ENCODE measurements at regions not wholly inside any gene's neighbourhood (a gene's known extent, or its start where the extent isn't known, plus 50 kb on each side); places are given as distances from the start of the nearest gene placed in this dataset.

- no peak overlapping the region for H3K4me3 ChIP-seq (replicated peaks; ENCODE audit: low read depth, low read length)
- TF ChIP-seq CTCF (IDR thresholded peaks at IDR 0.05; ENCODE audit: low read depth, low read length, missing control alignments) = no peak
- no peak for DNase-seq (ENCODE audit: extremely low read depth, low read depth)
Observed at GRCh38 chr4:180557348-180557747, 1685.9 kb upstream of the TENM3 start.

GRCh38 chr4:180557950-180558349, 1685.3 kb upstream of the TENM3 start:
- H3K4me3 ChIP-seq (replicated peaks; ENCODE audit: low read depth, low read length) = no peak overlapping the region
- no peak for DNase-seq (ENCODE audit: extremely low read depth, low read depth)
- no peak for TF ChIP-seq CTCF (IDR thresholded peaks at IDR 0.05; ENCODE audit: low read depth, low read length, missing control alignments)

GRCh38 chr4:180558427-180558826, 1684.8 kb upstream of the TENM3 start:
- no peak for TF ChIP-seq CTCF (IDR thresholded peaks at IDR 0.05; ENCODE audit: low read depth, low read length, missing control alignments)
- no peak overlapping the region for H3K4me3 ChIP-seq (replicated peaks; ENCODE audit: low read depth, low read length)
- no peak for DNase-seq (ENCODE audit: extremely low read depth, low read depth)

- H3K4me3 ChIP-seq (replicated peaks; ENCODE audit: low read depth, low read length) = no peak overlapping the region
- no peak for TF ChIP-seq CTCF (IDR thresholded peaks at IDR 0.05; ENCODE audit: low read depth, low read length, missing control alignments)
- DNase-seq (ENCODE audit: extremely low read depth, low read depth) = no peak
Observed at GRCh38 chr4:180560896-180561295, 1682.3 kb upstream of the TENM3 start.

GRCh38 chr4:180564026-180564425, 1679.2 kb upstream of the TENM3 start:
- TF ChIP-seq CTCF (IDR thresholded peaks at IDR 0.05; ENCODE audit: low read depth, low read length, missing control alignments) = no peak
- H3K4me3 ChIP-seq (replicated peaks; ENCODE audit: low read depth, low read length) = no peak overlapping the region
- DNase-seq (ENCODE audit: extremely low read depth, low read depth) = no peak

GRCh38 chr4:180564448-180564847, 1678.8 kb upstream of the TENM3 start:
- H3K4me3 ChIP-seq (replicated peaks; ENCODE audit: low read depth, low read length) = no peak overlapping the region
- TF ChIP-seq CTCF (IDR thresholded peaks at IDR 0.05; ENCODE audit: low read depth, low read length, missing control alignments) = no peak
- no peak for DNase-seq (ENCODE audit: extremely low read depth, low read depth)

- DNase-seq (ENCODE audit: extremely low read depth, low read depth) = no peak
- no peak for TF ChIP-seq CTCF (IDR thresholded peaks at IDR 0.05; ENCODE audit: low read depth, low read length, missing control alignments)
- no peak overlapping the region for H3K4me3 ChIP-seq (replicated peaks; ENCODE audit: low read depth, low read length)
Observed at GRCh38 chr4:180565856-180566431, 1677.3 kb upstream of the TENM3 start.

Data from HFF-Myc (cell line).